NCI-H748 (cell line): ENCODE measurements at regions not wholly inside any gene's neighbourhood (a gene's known extent, or its start where the extent isn't known, plus 50 kb on each side); places are given as distances from the start of the nearest gene placed in this dataset.

Source experiments
- DNase-seq: peaks from one replicate; lab custom pipeline; 2025; ENCODE audit not compliant: unreplicated experiment; lab: John Stamatoyannopoulos, UW

GRCh38 chr3:21142949-21143348 is 608.1 kb downstream of the ZNF385D start:
- DNase-seq: no peak

GRCh38 chr3:21142031-21142430 is 609.0 kb downstream of the ZNF385D start:
- no peak for DNase-seq

DNA sequence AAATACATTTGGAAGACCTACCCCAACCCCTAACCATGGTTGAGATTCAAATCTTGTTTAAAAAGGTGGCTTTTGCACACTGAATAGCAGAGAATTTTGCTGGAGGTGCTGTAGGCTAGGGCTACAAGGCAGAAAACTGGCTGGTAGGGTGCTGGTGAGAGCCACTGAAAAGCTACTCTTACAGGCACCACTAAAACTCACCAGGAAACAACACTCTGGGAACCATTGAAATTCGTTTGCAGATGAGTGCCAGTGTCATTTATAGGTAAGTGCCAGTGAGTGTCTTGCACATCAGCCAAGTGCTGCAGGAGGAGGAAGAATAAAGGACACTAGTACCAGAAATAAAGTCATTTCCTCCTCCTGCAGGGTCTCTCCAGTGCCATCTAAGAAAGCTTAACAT is 610.2 kb downstream of the ZNF385D start:
- no peak for DNase-seq

DNA sequence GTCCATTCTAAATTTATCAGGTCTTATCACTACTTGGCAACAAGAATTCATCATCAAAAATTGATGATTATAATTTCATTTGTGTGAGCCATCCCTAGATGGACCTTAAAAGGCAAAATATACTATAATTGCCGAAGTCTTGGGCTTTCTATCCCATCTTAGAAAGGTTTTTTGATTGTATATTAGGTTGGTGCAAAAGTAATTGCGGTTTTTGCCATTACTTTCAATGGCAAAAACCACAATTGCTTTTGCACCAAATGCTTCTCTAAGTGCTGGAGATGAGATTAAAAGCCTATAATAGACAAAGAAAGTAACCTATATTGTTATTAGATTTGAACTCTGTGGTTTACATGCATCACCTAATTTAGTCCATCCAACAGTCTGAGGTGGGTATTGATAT is 612.9 kb downstream of the ZNF385D start:
- no peak for DNase-seq

GRCh38 chr3:21132896-21133295 is 618.1 kb downstream of the ZNF385D start:
- no peak for DNase-seq

GRCh38 chr3:21120826-21121225 is 630.2 kb downstream of the ZNF385D start:
- no peak for DNase-seq

- no peak for DNase-seq
Observed at GRCh38 chr3:21117370-21117769, 633.6 kb downstream of the ZNF385D start.

- DNase-seq: no peak
Observed at GRCh38 chr3:21109056-21109455, 642.0 kb downstream of the ZNF385D start.

DNA sequence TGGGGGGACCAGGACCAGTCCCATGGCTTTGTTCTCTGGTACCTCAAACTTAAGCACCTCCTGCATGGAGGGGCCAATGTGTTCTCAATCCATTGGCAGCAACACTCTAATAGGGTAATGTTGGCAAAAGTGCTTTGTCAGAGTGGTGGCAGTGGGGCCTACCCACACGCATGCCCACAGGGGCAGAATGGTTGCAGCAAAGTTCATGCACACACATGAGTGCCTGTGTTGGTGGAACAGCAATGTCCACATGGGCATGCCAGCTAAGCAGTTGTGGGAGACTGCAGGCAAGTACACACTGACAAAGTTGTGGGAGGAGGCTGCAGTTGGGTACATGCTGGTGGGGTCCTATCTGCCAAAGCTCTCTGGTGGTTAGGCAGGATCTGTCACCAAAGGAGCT is 645.2 kb downstream of the ZNF385D start:
- no peak for DNase-seq

GRCh38 chr3:21100656-21101359 is 650.2 kb downstream of the ZNF385D start:
- peak; percentile 0 for DNase-seq

- no peak for DNase-seq
Observed at GRCh38 chr3:21094686-21095085, 656.3 kb downstream of the ZNF385D start.

GRCh38 chr3:21073561-21073960 is 677.4 kb downstream of the ZNF385D start:
- no peak for DNase-seq

- DNase-seq: no peak
Observed at GRCh38 chr3:21067031-21067813, 683.8 kb downstream of the ZNF385D start.

DNA sequence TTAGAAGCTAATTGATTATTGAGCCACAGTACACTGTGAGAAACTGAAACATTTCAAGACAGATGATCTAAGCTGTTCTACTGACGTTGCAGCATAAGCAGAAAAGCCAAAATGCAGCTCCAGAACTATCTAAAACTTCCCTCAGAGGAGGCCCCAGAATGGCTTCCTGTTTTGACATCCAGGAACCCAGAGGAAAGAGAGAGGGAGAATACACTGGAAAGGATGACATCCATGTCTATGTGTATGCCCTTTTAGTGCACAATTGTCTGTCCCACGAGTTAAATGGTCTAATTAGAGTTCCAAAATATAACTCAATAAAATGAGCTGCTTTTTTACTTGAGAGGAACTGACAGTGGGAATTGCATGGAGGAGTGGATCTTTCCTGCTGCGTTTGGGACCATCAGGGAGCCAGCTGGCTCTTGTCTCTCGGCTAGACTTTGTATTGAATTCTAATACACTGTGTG is 688.1 kb downstream of the ZNF385D start:
- no peak for DNase-seq

DNA sequence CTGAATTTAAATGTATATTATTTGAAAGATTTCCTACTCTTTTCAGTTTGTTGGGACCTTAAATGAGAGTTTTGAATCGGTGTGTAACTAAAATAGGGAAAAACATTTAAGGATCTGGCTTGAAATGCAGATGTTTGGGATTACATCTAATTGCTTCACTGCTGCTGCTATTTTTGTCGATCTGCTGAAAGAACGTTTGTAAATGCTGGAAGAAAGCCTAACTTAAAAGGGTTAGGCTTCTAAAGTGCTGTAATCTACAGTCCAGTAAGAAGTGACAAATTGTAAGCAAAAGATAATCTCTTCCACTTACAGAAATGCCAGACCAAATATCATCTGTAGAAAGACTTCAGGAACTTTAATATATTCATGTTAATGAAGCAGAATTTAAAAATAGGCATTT is 691.6 kb downstream of the ZNF385D start:
- no peak for DNase-seq

GRCh38 chr3:21056293-21056692 is 694.7 kb downstream of the ZNF385D start:
- DNase-seq: no peak

GRCh38 chr3:21055015-21055414 is 696.0 kb downstream of the ZNF385D start:
- DNase-seq: no peak

GRCh38 chr3:21054064-21054463 is 696.9 kb downstream of the ZNF385D start:
- DNase-seq: no peak

DNA sequence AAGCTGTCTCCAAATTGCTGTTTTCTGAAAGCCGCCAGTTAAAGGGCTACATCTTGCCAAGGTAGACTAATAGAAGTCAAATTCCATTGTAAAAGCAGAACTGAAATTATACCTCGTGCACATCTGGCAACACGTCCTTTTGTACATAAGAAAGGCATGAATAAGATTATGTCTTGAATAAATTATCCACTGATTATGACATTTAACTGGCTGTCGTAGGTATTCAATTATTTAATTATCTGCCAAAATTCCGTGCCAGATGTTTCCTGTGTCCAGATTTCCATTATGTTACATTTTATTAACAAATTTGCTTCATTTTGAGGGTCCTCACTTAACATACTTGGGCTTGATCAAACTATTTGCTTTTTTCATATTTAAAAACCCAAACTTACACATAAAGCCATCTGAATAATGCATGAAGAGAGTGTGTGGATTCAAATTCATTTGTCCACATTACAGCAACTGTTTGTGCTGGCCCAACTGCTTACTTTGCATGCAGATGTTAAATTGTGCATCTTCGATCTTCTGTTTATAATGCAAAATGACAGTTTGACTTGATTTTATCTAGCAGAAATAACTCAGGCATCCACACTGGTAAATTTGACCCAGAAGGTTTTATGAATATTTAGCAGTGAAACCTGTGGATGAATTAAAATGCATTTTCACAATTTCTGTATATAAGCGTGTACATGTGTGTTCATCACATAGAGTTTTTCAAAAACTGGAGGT is 701.5 kb downstream of the ZNF385D start:
- no peak for DNase-seq

DNA sequence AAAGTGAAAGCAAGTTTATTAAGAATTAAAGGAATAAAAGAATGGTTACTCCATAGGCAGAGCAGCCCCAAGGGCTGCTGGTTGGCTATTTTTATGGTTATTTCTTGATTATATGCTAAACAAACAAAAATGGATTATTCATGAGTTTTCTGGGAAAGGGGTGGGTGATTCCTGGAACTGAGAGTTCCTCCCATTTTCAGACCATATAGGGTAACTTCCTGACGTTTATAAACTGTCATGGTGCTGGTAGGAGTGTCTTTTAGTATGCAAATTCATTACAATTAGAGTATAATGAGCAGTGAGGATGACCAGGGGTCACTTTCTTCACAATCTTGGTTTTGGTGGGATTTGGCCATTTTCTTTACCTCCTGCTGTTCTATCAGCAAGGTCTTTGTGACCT is 707.9 kb downstream of the ZNF385D start:
- no peak for DNase-seq

DNA sequence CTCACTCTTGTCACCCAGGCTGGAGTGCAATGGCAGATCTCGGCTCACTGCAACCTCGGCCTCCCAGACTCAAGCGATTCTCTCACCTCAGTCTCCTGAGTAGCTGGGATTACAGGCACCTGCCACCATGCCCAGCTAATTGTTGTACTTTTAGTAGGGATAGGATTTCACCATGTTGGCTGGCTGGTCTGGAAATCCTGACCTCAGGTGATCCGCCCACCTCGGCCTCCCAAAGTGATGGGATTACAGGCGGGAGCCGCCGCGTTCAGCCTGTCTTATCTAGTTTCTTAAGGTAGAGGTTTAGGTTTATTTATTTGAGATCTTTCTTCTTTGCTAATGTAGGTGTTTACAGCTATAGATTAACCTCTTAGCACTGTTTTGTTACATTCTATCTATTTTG is 708.8 kb downstream of the ZNF385D start:
- no peak for DNase-seq

GRCh38 chr3:21041621-21042020 is 709.4 kb downstream of the ZNF385D start:
- DNase-seq: no peak
